ENCODE measurements at regions not wholly inside any gene's neighbourhood (a gene's known extent, or its start where the extent isn't known, plus 50 kb on each side); places are given as distances from the start of the nearest gene placed in this dataset.

GRCh38 chr1:71223641-71224340 lies 143.0 kb upstream of the ZRANB2 start:
- DNase-seq (ENCODE audit: low spot score in 2 of 2) = no peak
- H3K27me3 ChIP-seq = no peaks in the 10 kb centered on the region
- H3K4me3 ChIP-seq = no peak overlapping the region
- H3K9me3 ChIP-seq = no peaks in the 10 kb centered on the region
- peak overlapping the region; percentile 48 for H3K27ac ChIP-seq
- peaks cover 4% of the 10 kb centered on the region for H3K4me1 ChIP-seq
- TF ChIP-seq POLR2A (IDR thresholded peaks at IDR 0.05) (no peak), POLR2AphosphoS5 (IDR thresholded peaks at IDR 0.05) (no peak), CTCF (IDR thresholded peaks at IDR 0.05) (no peak), EP300 (IDR thresholded peaks at IDR 0.05) (no peak)
- no peaks in the 10 kb centered on the region for H3K36me3 ChIP-seq
- 63% methylated on average over 7 of the region's 7 CpGs for WGBS

DNA sequence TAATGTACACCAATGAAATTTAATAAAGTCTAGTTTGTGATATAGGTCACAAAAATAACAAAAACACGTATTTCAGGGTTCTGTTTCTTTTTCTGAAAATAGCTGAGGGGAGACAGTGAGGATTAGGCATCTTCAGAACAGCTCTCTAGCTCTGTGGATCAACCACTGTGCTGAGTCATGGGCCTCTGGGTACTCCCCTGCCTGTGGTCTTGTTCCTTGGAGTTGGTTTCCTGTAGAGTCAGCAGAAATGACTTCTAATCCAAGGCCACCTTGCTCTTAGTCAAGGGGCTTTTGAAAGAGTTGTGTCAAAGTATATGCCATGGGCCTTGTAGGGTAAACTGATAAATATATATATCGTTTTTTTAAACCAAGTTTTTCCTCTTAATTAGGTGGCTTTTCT lies 141.8 kb upstream of the ZRANB2 start:
- peaks cover 4% of the 10 kb centered on the region for H3K4me1 ChIP-seq
- no peaks in the 10 kb centered on the region for H3K9me3 ChIP-seq
- H3K27me3 ChIP-seq = no peaks in the 10 kb centered on the region
- no peak overlapping the region for H3K4me3 ChIP-seq
- 85% methylated on average over 2 of the region's 2 CpGs for WGBS
- no peak for DNase-seq (ENCODE audit: low spot score in 2 of 2)
- TF ChIP-seq POLR2AphosphoS5 (IDR thresholded peaks at IDR 0.05) = no peak
- TF ChIP-seq EP300 (IDR thresholded peaks at IDR 0.05) = no peak
- no peak for TF ChIP-seq POLR2A (IDR thresholded peaks at IDR 0.05)
- TF ChIP-seq CTCF (IDR thresholded peaks at IDR 0.05) = no peak
- H3K27ac ChIP-seq = no peak overlapping the region
- no peaks in the 10 kb centered on the region for H3K36me3 ChIP-seq

DNA sequence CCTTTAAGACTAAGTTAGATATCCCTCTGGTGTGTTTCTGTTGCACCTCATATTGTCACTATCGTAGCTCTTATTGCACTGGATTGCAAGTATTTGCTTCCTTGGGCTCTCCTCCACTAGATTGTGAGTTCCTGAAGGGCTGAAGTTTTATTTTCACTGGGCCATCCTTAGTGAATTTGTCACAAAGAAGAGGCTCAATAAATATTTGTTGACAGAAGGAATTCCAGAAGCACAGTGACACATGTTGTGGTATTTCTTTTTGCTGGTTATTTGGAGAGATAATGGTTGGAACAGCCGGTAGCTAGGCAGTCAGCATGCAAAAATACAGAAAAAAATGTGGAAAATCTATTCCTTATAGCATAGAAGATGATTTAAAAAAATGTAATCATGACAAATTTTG lies 129.9 kb upstream of the ZRANB2 start:
- H3K36me3 ChIP-seq = no peaks in the 10 kb centered on the region
- H3K4me3 ChIP-seq = no peak overlapping the region
- H3K27ac ChIP-seq = no peak overlapping the region
- no peaks in the 10 kb centered on the region for H3K27me3 ChIP-seq
- no peaks in the 10 kb centered on the region for H3K4me1 ChIP-seq
- WGBS = 69% methylated on average over 2 of the region's 2 CpGs
- H3K9me3 ChIP-seq = no peaks in the 10 kb centered on the region
- TF ChIP-seq POLR2A (IDR thresholded peaks at IDR 0.05) = no peak
- no peak for TF ChIP-seq EP300 (IDR thresholded peaks at IDR 0.05)
- no peak for TF ChIP-seq CTCF (IDR thresholded peaks at IDR 0.05)
- TF ChIP-seq POLR2AphosphoS5 (IDR thresholded peaks at IDR 0.05) = no peak
- DNase-seq (ENCODE audit: low spot score in 2 of 2) = no peak

- Histone ChIP-seq H3K36me3 (no peaks in the 10 kb centered on the region), H3K27me3 (no peaks in the 10 kb centered on the region), H3K4me1 (no peaks in the 10 kb centered on the region), H3K4me3 (no peak overlapping the region), H3K9me3 (no peaks in the 10 kb centered on the region), H3K27ac (no peak overlapping the region)
- no peak for DNase-seq (ENCODE audit: low spot score in 2 of 2)
- WGBS = 86% methylated on average over 4 of the region's 4 CpGs
- TF ChIP-seq CTCF (IDR thresholded peaks at IDR 0.05) (no peak), POLR2A (IDR thresholded peaks at IDR 0.05) (no peak), POLR2AphosphoS5 (IDR thresholded peaks at IDR 0.05) (no peak), EP300 (IDR thresholded peaks at IDR 0.05) (no peak)
Measured at GRCh38 chr1:71203241-71203640, 122.4 kb upstream of the ZRANB2 start.

GRCh38 chr1:71200503-71200902 lies 119.7 kb upstream of the ZRANB2 start:
- H3K27ac ChIP-seq = no peak overlapping the region
- H3K27me3 ChIP-seq = no peaks in the 10 kb centered on the region
- H3K9me3 ChIP-seq = no peaks in the 10 kb centered on the region
- TF ChIP-seq EP300 (IDR thresholded peaks at IDR 0.05) = no peak
- no peak for TF ChIP-seq CTCF (IDR thresholded peaks at IDR 0.05)
- TF ChIP-seq POLR2AphosphoS5 (IDR thresholded peaks at IDR 0.05) = no peak
- no peak for TF ChIP-seq POLR2A (IDR thresholded peaks at IDR 0.05)
- no peaks in the 10 kb centered on the region for H3K4me1 ChIP-seq
- no peak for DNase-seq (ENCODE audit: low spot score in 2 of 2)
- no peak overlapping the region for H3K4me3 ChIP-seq
- H3K36me3 ChIP-seq = no peaks in the 10 kb centered on the region
